GM12875 (cell line): ENCODE measurements at regions not wholly inside any gene's neighbourhood (a gene's known extent, or its start where the extent isn't known, plus 50 kb on each side); places are given as distances from the start of the nearest gene placed in this dataset.

Experiments
- H3K4me3 ChIP-seq: one replicate; pipeline ENCODE4 v1.5.1; 2011; ENCODE audit warnings: low read depth, low read length, control low read depth
- CTCF ChIP-seq: IDR thresholded peaks from 2 replicates; pipeline ENCODE4 v1.5.1; 2011; ENCODE audit warnings: low read depth, mild to moderate bottlenecking, control low read depth, inconsistent platforms, low read length, moderate library complexity, borderline replicate concordance; ENCODE audit not compliant: insufficient read depth

DNA sequence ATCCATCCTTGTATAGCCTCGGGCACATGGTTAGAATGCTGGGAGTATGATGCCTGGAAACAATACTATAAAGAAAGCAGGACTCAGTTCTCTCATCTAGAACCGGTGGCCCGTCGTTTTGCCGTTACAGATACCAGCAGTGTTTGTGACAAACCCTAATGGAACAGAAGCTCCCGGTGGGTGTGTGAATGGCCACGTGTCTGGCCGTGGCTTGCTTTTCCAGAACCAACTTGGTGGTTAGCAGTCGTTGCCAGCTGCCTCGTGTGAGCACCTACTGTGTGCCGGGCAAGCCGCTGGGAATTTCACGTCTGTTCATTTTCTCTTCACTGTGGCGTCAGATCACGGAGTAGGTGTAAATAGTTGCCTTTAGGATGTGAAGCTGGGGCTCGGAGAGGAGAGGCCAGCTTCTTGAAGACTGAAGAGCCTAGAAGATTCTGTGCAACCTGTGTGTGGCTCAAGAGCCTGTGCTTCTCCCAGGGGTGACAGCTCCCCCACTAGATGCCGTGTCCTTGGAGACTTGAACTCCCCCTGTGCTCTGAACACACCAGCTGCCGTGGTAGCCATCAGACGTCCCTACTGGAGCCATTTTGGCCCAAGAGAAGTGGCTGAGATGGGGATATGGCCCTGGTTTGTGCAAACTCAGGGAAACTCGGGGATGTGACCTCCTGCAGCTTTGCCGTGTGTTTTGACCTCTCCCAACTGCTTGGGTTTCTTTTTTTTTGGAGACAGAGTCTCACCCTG is 57.5 kb upstream of the PPARA start:
- H3K4me3 ChIP-seq: no peak overlapping the region
- no peak for TF ChIP-seq CTCF

DNA sequence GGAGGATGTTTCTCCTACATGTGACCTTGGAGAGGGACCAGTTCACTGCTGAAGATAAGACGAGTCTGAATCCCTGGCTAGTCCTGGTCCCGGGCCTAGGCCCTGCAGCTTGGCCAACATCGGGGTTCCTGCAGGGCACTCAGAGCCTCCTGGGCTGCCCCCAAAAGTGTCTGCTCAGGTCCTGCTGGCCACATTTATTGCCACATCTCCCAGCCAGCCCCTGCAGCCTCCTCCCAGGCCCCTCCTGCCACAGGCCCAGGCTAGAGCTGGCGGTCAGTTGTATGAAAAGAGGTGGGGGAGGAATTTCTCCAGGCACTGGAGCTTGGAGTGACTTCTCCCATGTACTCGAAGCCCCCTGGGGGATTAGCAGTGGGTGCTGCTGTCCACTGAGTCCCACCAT is 56.5 kb upstream of the PPARA start:
- no peak for TF ChIP-seq CTCF
- H3K4me3 ChIP-seq: no peak overlapping the region

- H3K4me3 ChIP-seq: no peak overlapping the region
- TF ChIP-seq CTCF: no peak
Measured at GRCh38 chr22:46094676-46095075, 55.6 kb upstream of the PPARA start.

GRCh38 chr22:46096051-46096450 is 54.3 kb upstream of the PPARA start:
- H3K4me3 ChIP-seq: no peak overlapping the region
- TF ChIP-seq CTCF: no peak

DNA sequence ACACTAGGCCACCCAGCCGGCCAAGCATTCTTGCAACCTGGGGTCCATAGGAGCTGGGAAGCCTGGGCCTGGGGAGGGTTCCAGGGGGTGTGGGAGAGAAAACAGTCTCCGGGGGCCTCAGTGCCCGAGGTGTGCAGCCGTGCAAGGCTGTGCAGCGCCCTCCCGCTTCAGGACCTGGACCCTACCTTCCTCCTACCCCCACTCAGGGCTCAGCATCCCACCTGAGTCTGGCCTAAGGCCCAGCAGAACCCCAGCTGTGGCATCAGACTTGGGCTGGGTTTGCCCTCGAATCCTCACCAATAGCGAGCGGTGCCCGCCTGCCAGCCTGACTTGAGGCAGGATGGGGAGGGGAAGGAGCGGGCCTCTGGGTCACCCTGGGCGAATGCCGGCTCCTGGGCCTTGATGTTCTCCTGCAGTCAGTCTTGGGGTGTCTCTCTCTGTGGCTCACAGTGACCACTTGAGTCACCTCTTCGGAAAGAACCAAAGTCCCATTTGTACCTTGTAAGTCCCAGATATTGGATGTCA is 53.6 kb upstream of the PPARA start:
- TF ChIP-seq CTCF: no peak
- no peak overlapping the region for H3K4me3 ChIP-seq

DNA sequence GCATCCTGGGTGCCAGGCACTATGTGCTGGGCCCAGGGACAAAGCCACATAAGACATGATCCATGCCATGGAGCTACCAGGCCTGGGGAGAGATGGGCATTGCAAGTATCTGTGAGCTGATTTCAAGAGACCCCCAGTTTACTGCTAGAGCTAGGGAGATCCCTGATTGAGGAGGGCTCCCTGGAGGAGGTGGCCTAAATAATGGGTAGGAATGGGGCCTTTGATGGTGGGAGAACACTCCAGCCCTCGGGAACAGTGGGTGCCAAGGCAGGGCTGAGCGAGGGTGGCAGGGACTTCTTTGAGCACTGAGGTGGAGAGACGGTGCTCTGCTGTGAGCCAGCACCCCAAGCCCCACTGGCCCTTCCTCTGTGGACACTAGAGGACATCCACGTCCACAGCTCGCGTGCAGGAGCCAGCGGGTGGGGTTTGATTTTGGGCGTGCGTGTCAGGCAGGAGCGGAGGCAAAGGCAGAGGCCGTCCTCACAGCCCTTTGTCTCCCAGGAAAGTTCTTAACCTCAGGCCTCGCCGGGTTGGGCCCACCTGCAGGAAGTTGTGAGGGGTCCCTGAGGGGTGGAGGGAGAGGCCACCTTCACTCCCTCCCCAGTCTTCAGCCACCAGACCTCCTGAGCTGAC is 52.9 kb upstream of the PPARA start:
- no peak for TF ChIP-seq CTCF
- no peak overlapping the region for H3K4me3 ChIP-seq
